Endothelial cell of umbilical vein (primary cell): ENCODE measurements at regions not wholly inside any gene's neighbourhood (a gene's known extent, or its start where the extent isn't known, plus 50 kb on each side); places are given as distances from the start of the nearest gene placed in this dataset.

ENCODE experiments used
- BruUV-seq: library from RNA; stranded (reverse); fragments of 400-500 nt; replicated peaks from 2 replicates; lab custom pipeline; 2021; lab: Mats Ljungman, UMichigan
- CTCF ChIA-PET: fragments of 300-600, 350-600 bp; sonication (Branson Sonifier 250); formaldehyde crosslinking; loops from one replicate; lab custom pipeline; 2021; ENCODE audit warnings: antibody characterized with exemption, inconsistent platforms; lab: Charles Lee
- POLR2A ChIA-PET: fragments of 300-600, 350-600 bp; sonication (Branson Sonifier 250); formaldehyde crosslinking; loops from one replicate; lab custom pipeline; 2021; ENCODE audit warnings: antibody characterized with exemption, inconsistent platforms; lab: Charles Lee
- DNase-seq: peaks from one replicate; pipeline ENCODE4 v3.0.0-alpha.2; 2011; ENCODE audit warnings: low read depth, low spot score
- FAIRE-seq: peaks from 2 replicates; lab custom pipeline; 2011; peaks lifted over from hg19 to GRCh38; lab: Jason Lieb, UNC
- H2AFZ ChIP-seq: 2 replicates; pipeline ENCODE4 v1.6.0; 2012; ENCODE audit warnings: low read depth, low read length, control low read depth, inconsistent platforms
- H3K27ac ChIP-seq: 2 replicates; pipeline ENCODE4 v1.5.1; 2011; ENCODE audit warnings: low read depth, mild to moderate bottlenecking, control low read depth, low read length, moderate library complexity; ENCODE audit not compliant: insufficient read depth
- H3K27me3 ChIP-seq, 2 experiments: 2 replicates each; pipeline versions ENCODE4 v1.6.0 to v1.6.1; 2011; ENCODE audit warnings: low read length in 2 of 2, mixed read lengths in 1 of 2; ENCODE audit not compliant: control insufficient read depth in 2 of 2, insufficient read depth in 2 of 2
- H3K36me3 ChIP-seq, 2 experiments: 2 replicates in 1 of 2; 3 replicates in 1 of 2; pipeline ENCODE4 v1.5.1; 2011; ENCODE audit warnings: low read length in 2 of 2, mild to moderate bottlenecking in 1 of 2, moderate library complexity in 1 of 2; ENCODE audit not compliant: control insufficient read depth in 2 of 2, insufficient read depth in 2 of 2; ENCODE audit errors: extremely low read depth in 1 of 2
- H3K4me1 ChIP-seq: 3 replicates; pipeline ENCODE4 v1.5.1; 2011; ENCODE audit warnings: mild to moderate bottlenecking, low read length; ENCODE audit not compliant: control insufficient read depth, insufficient read depth; ENCODE audit errors: extremely low read depth
- H3K4me2 ChIP-seq: 2 replicates; pipeline ENCODE4 v1.6.1; 2011; ENCODE audit warnings: low read length, control low read depth, mixed read lengths; ENCODE audit not compliant: insufficient read depth
- H3K4me3 ChIP-seq, 3 experiments: fragments of 200-600 bp in 1 of 3; sonication (generic), shearing (Covaris generic) in 1 of 3; replicated peaks in 1 of 3; 2 replicates each; pipeline ENCODE4 v1.5.1; 2011 to 2016; ENCODE audit warnings: control low read depth in 3 of 3, low read length in 3 of 3, mild to moderate bottlenecking in 2 of 3, inconsistent platforms in 1 of 3, low read depth in 1 of 3, moderate library complexity in 1 of 3; ENCODE audit not compliant: insufficient read depth in 1 of 3
- H3K79me2 ChIP-seq: 2 replicates; pipeline ENCODE4 v1.6.0; 2012; ENCODE audit warnings: low read length, inconsistent platforms; ENCODE audit not compliant: control insufficient read depth, insufficient read depth
- H3K9ac ChIP-seq: replicated peaks from 2 replicates; pipeline ENCODE3; 2011; ENCODE audit warnings: low read length, control low read depth; ENCODE audit not compliant: insufficient read depth; ENCODE audit errors: extremely low read depth
- H3K9me1 ChIP-seq: replicated peaks from 3 replicates; pipeline ENCODE4 v1.6.0; 2011; ENCODE audit warnings: mild to moderate bottlenecking, low read length; ENCODE audit not compliant: control insufficient read depth, insufficient read depth; ENCODE audit errors: extremely low read depth
- H3K9me3 ChIP-seq: replicated peaks from 2 replicates; pipeline ENCODE4 v1.5.1; 2012; ENCODE audit warnings: low read length, inconsistent platforms; ENCODE audit not compliant: control insufficient read depth, insufficient read depth
- H4K20me1 ChIP-seq: replicated peaks from 2 replicates; pipeline ENCODE3; 2011; ENCODE audit warnings: mild to moderate bottlenecking, low read length; ENCODE audit not compliant: control insufficient read depth, insufficient read depth; ENCODE audit errors: extremely low read depth
- CTCF ChIP-seq, 2 donors: IDR thresholded peaks; 1 replicate in 1 of 2; 2 replicates in 1 of 2; pipeline ENCODE4 v1.5.1; 2011; ENCODE audit warnings: low read length in 2 of 2, mild to moderate bottlenecking in 2 of 2, moderate library complexity in 2 of 2, control low read depth in 1 of 2, inconsistent platforms in 1 of 2, low read depth in 1 of 2; ENCODE audit not compliant: insufficient read depth in 1 of 2; ENCODE audit errors: extremely low read depth in 1 of 2
- EZH2 ChIP-seq: IDR thresholded peaks from 2 replicates; pipeline ENCODE4 v1.6.1; 2012; ENCODE audit warnings: borderline replicate concordance, low read depth, mild to moderate bottlenecking, moderate library complexity, low read length, inconsistent platforms; ENCODE audit not compliant: severe bottlenecking
- FOS ChIP-seq: IDR thresholded peaks from 2 replicates; pipeline ENCODE4 v1.6.1; 2011; ENCODE audit warnings: mild to moderate bottlenecking, low read length, moderate library complexity, borderline replicate concordance; ENCODE audit not compliant: insufficient read depth
- GATA2 ChIP-seq: IDR thresholded peaks from 2 replicates; pipeline ENCODE4 v1.7.0; 2011; ENCODE audit warnings: low read depth, mild to moderate bottlenecking, moderate library complexity, mixed read lengths, low read length; ENCODE audit not compliant: insufficient read length, insufficient read depth
- JUN ChIP-seq: IDR thresholded peaks from 2 replicates; pipeline ENCODE4 v1.6.1; 2011; ENCODE audit warnings: borderline replicate concordance, low read depth; ENCODE audit not compliant: insufficient read length, insufficient read depth
- MAX ChIP-seq: IDR thresholded peaks from 2 replicates; pipeline ENCODE4 v1.6.1; 2011; ENCODE audit not compliant: insufficient read depth, insufficient read length
- MYC ChIP-seq: IDR thresholded peaks from one replicate; pipeline ENCODE4 v1.6.1; 2011; ENCODE audit warnings: mild to moderate bottlenecking, low read depth, low read length
- POLR2A ChIP-seq: IDR thresholded peaks from 2 replicates; pipeline ENCODE4 v1.6.1; 2012; ENCODE audit warnings: low read depth, mild to moderate bottlenecking, control low read depth, low read length
- POLR2AphosphoS5 ChIP-seq: IDR thresholded peaks from 2 replicates; pipeline ENCODE4 v1.6.1; 2012; ENCODE audit warnings: low read depth, mild to moderate bottlenecking, control low read depth, low read length, moderate library complexity; ENCODE audit not compliant: insufficient read depth
- dilution Hi-C: fragments of 300-500 bp; cut with MboI; formaldehyde crosslinking; loops from one replicate; pipeline ENCODE4 v1.15.0; 2019; ENCODE audit warnings: low sequenced_read_pairs; ENCODE audit not compliant: extremely low pct_ligation_motif_present
- intact Hi-C: fragments of 100-400 bp; cut with micrococcal nuclease; formaldehyde crosslinking; loops from one replicate; pipeline ENCODE4 v1.10.0; 2022

GRCh38 chr3:176595307-176595706 lies 602.0 kb downstream of the TBL1XR1 start:
- no peak overlapping the region for H3K27ac ChIP-seq
- dilution Hi-C loops = no loop called here
- ChIA-PET CTCF (no interaction called here), POLR2A (no interaction called here)
- H3K4me2 ChIP-seq = no peak overlapping the region
- H3K36me3 ChIP-seq = no peaks in the 10 kb centered on the region
- H2AFZ ChIP-seq = no peak overlapping the region
- H3K79me2 ChIP-seq = no peaks in the 10 kb centered on the region
- H3K27me3 ChIP-seq = no peaks in the 10 kb centered on the region
- H4K20me1 ChIP-seq = no peaks in the 10 kb centered on the region
- FAIRE-seq (no peak), DNase-seq (no peak)
- intact Hi-C loops = no loop called here
- peaks cover 16% of the 10 kb centered on the region for H3K4me1 ChIP-seq
- no peak for TF ChIP-seq CTCF (IDR thresholded peaks at IDR 0.05; ENCODE audit: extremely low read depth in 1 of 2, insufficient read depth in 1 of 2, low read depth in 1 of 2, low read length in 2 of 2)
- no peak for TF ChIP-seq FOS
- no peak for TF ChIP-seq EZH2
- TF ChIP-seq JUN = no peak
- no peak for TF ChIP-seq GATA2
- no peak for TF ChIP-seq POLR2AphosphoS5
- TF ChIP-seq MYC = no peak
- TF ChIP-seq POLR2A = no peak
- no peak for TF ChIP-seq MAX
- no peaks in the 10 kb centered on the region for H3K9me3 ChIP-seq
- no TSS peak for BruUV-seq
- H3K9ac ChIP-seq = no peak overlapping the region
- H3K9me1 ChIP-seq = no peaks in the 10 kb centered on the region
- no peak overlapping the region for H3K4me3 ChIP-seq
